ENCODE measurements at regions not wholly inside any gene's neighbourhood (a gene's known extent, or its start where the extent isn't known, plus 50 kb on each side); places are given as distances from the start of the nearest gene placed in this dataset.

- H3K4me3 ChIP-seq (ENCODE audit: low read depth, poor library complexity, severe bottlenecking): no peak overlapping the region
- intact Hi-C loops (cut with DNase I; ENCODE audit: low total_unique reads): no loop called here
- DNase-seq (ENCODE audit: low spot score in 2 of 2): no peak
- no peak for TF ChIP-seq CTCF (IDR thresholded peaks at IDR 0.05)
- no peak for TF ChIP-seq POLR2A (IDR thresholded peaks at IDR 0.05)
These were observed 367.8 kb downstream of the GASK1B start for GRCh38 chr4:157804986-157805385.

DNA sequence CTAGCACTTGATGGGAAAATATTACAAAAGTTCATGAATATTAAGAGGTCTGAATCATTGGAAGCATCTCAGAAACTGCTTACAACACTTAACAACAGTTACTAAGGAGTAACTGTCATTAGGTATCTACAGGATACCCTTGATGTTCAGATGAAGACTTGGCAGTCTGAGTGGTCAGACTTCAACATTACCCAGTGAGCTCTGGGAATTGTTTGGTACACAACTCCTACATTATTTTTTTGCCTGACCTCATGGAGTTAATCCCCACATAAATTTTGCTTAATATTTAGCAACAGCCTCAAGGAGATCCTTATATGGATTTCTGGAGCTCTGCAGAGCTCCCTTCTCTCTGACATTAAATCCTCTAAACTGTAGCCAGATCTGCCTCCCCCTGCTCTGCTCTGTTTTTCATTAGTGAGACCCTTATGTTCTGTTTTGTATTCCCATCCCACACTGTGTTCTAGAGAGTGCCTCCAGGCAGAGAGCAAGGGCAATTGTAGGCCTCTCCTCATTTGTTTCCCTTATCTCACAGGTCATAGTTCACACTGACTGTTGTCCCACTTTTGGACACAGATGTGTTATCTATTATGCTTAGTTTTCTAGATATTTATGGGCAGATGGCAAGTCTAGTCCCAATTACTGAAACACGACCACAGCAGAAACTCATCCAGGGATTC lies 368.8 kb downstream of the GASK1B start:
- intact Hi-C loops (cut with DNase I; ENCODE audit: low total_unique reads): no loop called here

GRCh38 chr4:157803421-157803820 lies 369.4 kb downstream of the GASK1B start:
- DNase-seq (ENCODE audit: low spot score in 2 of 2): no peak
- no peak overlapping the region for H3K4me3 ChIP-seq (ENCODE audit: low read depth, poor library complexity, severe bottlenecking)
- intact Hi-C loops (cut with DNase I; ENCODE audit: low total_unique reads): no loop called here
- TF ChIP-seq POLR2A (IDR thresholded peaks at IDR 0.05): no peak
- no peak for TF ChIP-seq CTCF (IDR thresholded peaks at IDR 0.05)
- WGBS, 2 donors: 31 to 38% methylated on average over 3 of the region's 3 CpGs

More for the DNA sequence above, 368.8 kb downstream of the GASK1B start:
- 24 to 44% methylated on average over 1 of the region's 1 CpG for WGBS, 2 donors
- no peak for TF ChIP-seq POLR2A (IDR thresholded peaks at IDR 0.05)
- no peak for DNase-seq (ENCODE audit: low spot score in 2 of 2)
- H3K4me3 ChIP-seq (ENCODE audit: low read depth, poor library complexity, severe bottlenecking): no peak overlapping the region

DNA sequence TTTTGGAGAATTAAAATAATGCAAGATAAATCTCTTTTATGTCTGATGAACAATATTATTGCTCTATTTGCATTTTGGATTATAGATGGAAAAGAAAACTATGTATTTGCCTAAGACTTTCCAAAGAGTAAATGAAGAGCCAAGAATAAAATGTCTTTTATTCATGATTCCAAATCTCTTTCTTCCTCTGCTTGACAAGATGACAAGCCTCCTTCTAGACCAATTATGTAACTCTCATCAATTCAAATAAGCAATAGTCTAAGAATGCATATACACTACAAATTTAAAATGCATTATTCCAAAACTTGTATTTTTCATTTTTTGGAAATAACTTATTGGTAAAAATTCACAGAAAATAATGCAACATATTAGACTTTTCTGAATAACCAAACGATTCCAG lies 377.3 kb downstream of the GASK1B start:
- 54 to 69% methylated on average over 1 of the region's 1 CpG for WGBS, 2 donors
- intact Hi-C loops (cut with DNase I; ENCODE audit: low total_unique reads): no loop called here
- TF ChIP-seq POLR2A (IDR thresholded peaks at IDR 0.05) (no peak), CTCF (IDR thresholded peaks at IDR 0.05) (no peak)
- no peak overlapping the region for H3K4me3 ChIP-seq (ENCODE audit: low read depth, poor library complexity, severe bottlenecking)
- DNase-seq (ENCODE audit: low spot score in 2 of 2): no peak

DNA sequence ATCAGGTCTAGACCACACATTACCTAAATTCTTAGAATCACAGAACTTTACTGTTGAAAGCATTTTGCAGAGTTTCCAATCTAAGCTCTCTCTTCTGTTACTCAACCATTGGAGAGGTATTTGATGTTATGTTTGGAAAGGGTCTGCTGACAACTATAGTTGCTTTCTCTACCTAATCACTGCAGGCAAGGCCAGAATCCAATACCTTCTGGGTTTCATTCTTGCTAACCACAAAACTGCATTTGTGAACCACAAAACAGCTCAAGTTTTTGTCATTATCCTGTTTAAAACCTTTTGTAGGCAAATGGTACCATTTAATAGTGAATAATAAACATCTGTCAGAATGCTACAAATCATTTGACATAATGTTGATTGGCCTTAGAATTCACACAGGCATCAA lies 380.1 kb downstream of the GASK1B start:
- H3K4me3 ChIP-seq (ENCODE audit: low read depth, poor library complexity, severe bottlenecking): no peak overlapping the region
- intact Hi-C loops (cut with DNase I; ENCODE audit: low total_unique reads): no loop called here
- no peak for TF ChIP-seq CTCF (IDR thresholded peaks at IDR 0.05)
- TF ChIP-seq POLR2A (IDR thresholded peaks at IDR 0.05): no peak
- no peak for DNase-seq (ENCODE audit: low spot score in 2 of 2)

DNA sequence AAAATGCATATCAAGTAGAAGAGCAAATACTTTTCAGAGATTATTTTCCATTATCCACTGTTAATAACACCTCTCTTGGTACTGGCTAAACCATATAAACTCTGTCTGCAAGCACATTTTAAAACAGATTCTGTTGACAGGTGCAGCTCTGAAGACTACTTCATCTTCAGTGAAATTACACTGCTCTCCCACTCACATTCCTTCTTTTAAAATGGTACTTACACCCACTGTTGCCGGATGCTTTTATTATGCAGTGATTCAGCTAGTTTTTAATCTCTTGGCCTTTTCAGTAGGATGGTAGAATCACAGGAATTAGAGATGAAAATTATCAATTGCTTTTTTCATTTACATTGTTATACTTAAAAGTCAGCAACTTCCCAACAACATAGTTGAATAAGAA lies 381.6 kb downstream of the GASK1B start:
- TF ChIP-seq POLR2A (IDR thresholded peaks at IDR 0.05): no peak
- TF ChIP-seq CTCF (IDR thresholded peaks at IDR 0.05): no peak
- H3K4me3 ChIP-seq (ENCODE audit: low read depth, poor library complexity, severe bottlenecking): no peak overlapping the region
- DNase-seq (ENCODE audit: low spot score in 2 of 2): no peak
- 85 to 92% methylated on average over 1 of the region's 1 CpG for WGBS, 2 donors
- intact Hi-C loops (cut with DNase I; ENCODE audit: low total_unique reads): no loop called here

Data from lower leg skin (tissue), 4 donors.